GM21786 (cell line): ENCODE measurements at regions not wholly inside any gene's neighbourhood (a gene's known extent, or its start where the extent isn't known, plus 50 kb on each side); places are given as distances from the start of the nearest gene placed in this dataset.
"Not testable (repeated sequence)": the region's sequence is repeated elsewhere in the genome, so short reads cannot be mapped to it uniquely, and the experiment has no call there.

Experiments used
- ATAC-seq: cut with Tn5 transposase; IDR thresholded peaks from one replicate; pipeline ENCODE4 v1.9.1; 2021; ENCODE audit not compliant: unreplicated experiment

DNA sequence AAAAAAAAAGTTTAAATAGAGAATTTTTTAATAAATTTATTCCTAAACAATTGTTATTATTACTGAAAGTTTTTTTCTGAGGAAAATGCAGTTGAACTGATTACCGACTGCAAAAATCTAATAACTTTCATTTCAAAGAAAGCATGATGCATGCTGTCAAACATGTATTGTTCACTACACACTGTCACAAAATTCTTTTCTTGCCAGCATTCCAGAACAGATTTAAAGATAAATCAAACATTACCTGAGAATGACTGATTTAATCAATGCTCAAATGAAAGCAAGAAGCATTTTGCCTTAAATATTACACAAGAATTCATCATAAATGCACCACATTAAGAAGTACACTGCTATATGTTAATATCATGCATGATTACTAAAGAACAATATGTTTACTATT lies 588.3 kb downstream of the SLC16A7 start:
- ATAC-seq: no peak

DNA sequence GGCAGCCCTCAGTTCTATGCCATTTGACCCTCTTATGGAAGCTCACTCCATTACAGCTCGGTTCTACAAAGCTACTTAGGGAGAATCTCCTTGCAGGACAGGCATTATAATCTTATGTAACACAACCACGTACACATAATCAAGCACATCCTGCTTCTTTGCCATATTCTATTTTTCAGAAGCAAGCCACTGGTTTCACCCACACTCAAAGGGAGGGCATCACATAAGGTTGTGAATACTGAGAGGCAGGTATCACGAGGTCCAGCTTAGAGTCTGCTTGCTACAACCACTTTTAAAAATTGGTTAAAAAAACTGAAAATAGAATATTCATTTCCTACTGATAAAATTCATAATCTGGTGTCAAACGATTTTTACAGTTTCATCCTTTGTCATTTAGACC lies 589.2 kb downstream of the SLC16A7 start:
- ATAC-seq: no peak

DNA sequence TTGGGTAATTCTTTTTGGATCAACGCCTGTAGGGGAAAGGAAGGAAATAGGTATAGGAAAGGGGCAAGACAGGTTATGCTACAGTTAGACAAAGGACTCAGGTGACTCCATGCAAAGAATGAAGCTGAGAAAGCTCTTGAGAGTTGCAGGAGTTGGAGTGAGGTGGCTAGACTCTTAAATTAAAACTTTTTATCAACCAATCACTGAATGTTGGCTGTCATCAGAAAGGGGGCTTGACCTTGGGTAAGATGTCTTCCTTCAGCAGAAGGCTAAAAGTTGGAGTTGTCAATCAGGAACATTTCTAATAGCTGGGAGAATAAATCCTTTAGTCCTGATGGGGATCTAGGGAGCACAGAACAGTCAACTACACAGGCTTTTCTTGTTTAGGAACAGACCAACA lies 595.4 kb downstream of the SLC16A7 start:
- no peak for ATAC-seq

DNA sequence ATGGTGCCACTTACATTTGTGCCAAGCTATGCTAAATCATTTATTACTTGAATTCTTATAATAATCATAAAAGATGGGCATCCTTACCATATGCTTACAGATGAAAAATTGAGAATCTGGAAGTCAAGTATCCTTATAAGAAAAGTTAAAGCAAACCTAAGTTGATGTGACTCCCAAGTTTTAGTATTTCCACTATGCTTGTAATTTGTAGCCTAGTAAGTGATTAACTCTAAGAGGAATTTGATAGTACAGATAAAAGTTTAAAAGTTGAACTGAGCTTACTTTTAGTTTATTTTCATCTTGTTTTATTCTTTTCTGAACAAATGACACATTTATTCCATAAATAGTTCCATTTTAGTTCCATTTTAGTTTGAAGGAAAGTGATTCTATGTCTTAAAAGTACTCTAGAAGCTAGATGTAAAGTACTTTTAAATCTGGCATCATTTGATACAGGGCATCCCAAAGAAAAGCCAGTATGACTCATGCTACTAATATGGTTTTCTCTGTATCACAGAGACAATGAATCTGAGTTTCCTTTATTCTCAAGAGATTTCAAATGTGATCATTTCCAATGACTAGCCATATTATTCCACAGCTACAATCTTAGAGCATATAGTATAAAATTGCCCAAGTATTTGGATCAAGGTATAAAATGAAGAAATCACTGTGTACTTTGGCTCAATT lies 596.0 kb downstream of the SLC16A7 start:
- no peak for ATAC-seq

DNA sequence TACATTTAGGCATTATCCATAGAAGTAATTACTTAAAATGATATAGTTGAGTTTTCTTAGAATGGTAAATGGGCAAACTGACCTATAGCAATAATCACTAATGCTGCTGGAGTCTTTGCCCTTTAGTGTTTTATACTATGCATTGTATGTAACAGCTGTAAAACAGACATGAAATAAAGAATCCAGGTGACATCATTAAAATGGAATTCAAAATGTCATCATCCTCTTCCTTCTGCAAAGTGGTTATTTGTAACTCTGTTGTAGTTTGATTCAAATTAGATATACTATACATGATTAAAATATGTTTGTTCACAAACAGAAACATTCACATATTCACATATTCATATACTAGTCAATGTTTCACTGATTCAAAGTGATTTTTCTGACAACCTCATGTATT lies 598.8 kb downstream of the SLC16A7 start:
- ATAC-seq: no peak

DNA sequence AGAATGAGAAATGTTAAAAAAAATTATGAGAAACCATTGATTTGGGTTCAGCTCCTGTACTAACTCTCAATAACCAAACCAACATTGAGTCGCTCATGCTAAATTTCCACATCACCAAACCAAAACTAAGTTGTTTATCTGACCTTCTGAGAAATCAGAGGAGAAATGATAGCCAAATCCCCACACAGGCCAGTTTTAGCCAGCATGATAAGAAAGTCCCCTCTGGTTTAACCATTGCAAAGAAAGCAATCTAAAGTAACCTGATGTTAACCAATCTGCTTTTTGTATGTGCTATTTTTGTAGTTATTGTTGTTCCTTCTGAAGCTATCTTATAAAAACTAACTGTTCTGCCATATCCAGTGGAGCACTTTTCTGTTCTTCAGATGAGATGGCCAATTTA lies 599.7 kb downstream of the SLC16A7 start:
- ATAC-seq: no peak

DNA sequence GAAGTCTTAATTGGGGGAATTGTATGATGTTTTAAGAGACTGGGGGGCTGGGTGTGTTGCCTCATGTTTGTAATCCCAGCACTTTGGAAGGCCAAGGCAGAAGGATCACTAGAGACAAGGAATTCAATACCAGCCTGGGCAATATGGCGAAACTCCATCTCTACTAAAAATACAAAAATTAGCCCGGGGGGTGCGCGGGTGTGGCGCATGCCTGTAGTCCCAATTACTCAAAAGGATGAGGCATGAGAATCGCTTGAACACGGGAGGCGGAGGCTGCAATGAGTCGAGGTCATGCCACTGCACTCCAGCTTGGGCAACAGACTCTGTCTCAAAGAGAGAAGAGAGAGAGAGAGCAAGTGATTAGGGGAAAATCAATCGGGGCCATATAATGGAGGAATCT lies 600.5 kb downstream of the SLC16A7 start:
- no peak for ATAC-seq

DNA sequence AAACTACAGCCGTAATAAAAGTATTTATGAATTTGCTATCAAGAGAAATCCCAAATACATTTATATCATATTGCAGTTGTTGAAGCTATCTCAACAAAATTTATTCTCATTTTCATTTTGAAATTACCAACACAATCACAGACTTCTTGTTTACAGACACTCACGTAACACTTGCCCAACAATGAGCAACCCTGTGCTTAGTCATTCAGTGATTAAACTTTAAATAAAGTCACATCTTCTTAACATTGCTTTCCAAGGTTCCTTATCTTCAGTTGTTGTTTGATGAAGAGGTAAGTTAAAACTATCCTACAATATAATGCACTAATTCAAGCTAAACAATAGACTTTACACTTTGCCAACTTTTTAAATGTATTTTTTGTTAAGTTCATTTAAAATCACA lies 601.8 kb downstream of the SLC16A7 start:
- no peak for ATAC-seq

DNA sequence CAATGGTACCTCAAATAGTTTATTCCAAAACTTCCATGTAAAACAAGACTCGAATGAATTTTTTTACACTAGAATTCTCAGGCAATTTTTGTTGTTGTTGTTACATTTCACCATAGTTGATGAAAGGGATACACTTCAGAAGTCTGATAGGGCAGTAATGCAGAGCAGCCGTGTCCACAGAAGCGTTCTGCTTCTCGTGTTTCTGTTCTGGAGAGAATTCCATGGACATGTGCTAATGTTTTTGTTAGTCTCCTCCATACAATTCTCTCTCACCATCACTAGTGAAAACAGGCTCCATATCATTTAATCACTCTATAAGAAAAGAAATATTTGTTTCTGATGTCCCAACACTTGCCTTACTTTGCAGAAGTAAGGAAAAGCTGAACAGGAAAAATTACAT lies 606.1 kb downstream of the SLC16A7 start:
- ATAC-seq: no peak

DNA sequence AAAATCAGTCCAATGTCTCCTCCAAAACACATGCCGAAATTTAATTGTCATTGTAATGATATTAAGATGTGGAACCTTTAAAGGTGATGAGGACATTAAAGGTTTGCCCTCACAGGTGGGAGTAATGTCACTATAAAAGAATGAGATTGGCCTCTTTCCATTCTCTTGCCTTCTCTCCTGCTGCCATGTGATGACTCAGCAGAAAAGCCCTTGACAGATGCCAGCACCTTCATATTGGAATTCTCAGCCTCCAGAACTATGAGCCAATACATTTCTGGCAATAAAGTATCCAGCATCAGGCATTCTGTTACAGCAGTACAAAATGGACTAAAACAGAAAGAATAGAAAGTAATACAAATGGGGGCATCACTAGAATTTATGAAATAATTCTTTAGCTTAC lies 609.7 kb downstream of the SLC16A7 start:
- no peak for ATAC-seq

DNA sequence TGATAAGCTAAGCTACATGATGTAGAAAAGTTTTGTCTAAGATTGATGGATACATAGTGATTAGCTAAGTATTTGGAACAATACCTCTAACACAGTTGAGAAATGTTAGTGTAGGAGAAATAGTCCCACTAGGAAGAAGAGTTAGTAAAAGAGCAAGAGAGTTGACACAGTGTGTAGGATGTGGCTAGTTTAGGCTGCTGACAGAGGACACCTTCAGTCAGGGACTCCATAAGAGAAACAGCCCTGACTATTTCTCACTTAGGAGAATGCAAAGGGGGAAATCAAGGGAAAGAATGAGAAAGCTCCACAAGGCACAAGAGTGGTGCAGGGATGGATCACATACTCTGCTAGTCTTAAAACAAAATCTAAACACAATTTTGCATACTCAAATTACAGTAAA lies 613.7 kb downstream of the SLC16A7 start:
- no peak for ATAC-seq

DNA sequence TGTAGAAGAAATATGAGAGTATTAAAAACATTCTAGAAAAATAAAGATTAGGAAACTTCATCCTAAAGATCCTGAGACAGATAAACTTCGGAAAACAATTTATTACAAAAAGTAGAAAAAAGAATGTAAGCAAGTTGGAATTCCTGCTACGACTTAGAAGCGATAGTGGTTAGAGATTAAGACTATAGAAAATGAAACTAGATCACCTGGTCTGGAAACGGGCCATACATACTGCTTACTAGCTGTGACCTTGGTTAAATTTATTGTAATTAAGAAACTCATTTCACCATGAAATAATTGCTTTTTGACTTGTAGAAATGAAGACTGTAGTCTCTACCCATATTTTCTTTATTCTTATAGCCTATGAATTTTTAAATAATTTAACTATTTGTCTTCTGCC lies 614.1 kb downstream of the SLC16A7 start:
- ATAC-seq: no peak

DNA sequence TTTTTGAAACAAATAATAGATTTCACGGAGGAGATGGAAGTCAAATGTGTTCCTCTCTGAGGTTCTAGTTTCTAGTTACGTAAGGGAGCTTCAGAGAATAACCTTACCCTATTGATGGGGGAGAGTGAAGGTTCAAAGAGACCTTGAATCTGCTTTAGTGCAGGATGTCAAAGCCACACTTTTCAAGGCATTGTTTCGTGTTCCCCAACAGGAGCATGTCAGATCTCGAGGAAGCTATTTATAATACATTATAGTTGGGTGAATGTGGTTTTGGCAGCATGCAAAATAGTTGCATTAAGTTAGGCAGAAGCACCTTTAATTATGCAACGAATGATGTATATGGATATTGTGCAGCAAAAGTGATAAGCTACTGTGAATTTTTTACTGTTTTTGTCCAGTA lies 614.9 kb downstream of the SLC16A7 start:
- ATAC-seq: no peak

DNA sequence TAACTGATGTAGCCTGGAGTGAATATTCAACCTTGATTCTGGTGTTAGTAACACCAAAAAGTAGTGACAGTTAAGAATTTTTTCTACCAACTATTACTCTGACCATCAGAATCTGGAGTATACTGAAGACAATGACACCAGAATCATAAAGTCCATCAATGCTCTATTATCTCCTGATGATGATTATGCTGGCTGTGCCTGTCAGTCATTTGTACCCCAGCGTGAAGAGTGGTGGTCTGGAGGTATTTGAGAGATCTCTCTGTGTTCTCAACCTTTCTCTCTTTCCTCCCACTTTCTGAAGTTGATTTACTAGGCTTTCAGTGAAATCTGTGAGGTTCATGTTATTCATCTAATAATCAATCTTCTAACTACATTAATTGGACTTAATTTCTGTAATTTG lies 615.4 kb downstream of the SLC16A7 start:
- no peak for ATAC-seq

DNA sequence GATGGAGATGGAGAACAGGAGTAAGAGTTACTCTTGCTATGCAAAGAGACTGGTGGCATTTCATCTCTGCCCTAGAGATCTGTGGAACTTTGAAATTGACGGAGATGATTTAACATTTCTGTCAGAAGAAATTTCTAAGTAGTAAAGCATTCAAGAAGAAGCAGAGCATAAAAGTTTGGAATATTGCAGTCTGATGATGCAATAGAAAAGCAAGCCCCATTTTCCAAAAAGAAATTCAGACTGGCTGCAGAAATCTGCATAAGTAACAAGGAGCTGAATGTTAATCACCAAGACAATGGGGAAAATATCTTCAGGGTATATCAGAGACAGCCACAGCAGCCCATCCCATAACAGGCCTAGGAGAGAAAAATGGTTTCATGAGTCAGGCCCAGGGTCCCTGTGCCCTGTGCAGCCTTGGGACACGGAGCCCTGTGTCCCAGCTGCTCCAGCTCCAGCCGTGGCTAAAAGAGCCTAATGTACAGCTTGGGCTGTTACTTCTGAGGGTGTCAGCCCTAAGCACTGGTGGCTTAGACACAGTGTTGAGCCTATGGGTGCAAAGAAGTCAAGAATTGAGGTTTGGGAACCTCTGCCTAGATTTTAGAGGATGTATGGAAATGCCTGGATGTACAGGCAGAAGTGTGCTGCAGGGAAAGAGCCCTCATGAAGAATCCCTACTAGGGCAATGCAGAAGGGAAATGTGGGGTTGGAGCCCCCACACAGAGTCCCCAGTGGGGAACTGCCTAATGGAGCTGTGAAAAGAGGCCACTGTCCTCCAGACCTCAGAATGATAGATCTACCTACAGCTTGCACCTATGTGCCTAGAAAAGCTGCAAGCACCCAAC lies 616.6 kb downstream of the SLC16A7 start:
- ATAC-seq: no peak

DNA sequence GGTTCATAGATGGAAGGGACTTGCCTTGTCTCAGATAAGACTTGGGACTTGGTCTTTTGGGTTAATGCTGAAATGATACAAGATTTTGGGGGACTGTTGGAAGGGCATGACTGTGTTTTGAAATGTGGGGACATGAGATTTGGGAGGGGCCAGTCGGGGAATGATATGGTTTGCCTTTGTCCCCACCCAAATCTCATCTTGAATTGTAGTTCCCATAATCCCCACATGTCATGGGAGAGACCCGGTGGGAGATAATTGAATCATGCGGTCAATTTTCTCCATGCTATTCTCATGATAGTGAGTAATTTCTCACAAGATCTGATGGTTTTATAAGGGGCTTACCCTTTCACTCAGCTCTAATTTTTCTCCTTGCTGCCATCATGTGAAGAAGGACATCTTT lies 617.4 kb downstream of the SLC16A7 start:
- ATAC-seq: not testable (repeated sequence)

DNA sequence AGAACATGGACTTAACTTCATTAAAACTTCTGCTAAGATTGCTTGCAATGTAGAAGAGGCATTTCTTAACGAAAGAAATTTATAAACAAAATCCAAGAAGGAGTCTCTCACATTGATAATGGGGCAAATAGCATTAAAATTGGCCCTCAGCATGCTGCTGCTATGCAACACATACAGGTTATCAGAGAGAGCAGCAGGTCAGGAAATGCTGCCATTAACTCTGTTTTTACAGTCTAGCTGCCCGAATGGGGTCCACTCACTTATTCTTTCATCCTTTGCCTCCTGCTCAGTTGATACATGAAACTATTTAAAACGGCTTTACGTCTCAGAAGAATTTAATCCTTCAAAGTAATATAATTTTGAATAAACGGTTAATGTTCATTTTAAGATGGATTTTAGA lies 620.4 kb downstream of the SLC16A7 start:
- ATAC-seq: no peak

DNA sequence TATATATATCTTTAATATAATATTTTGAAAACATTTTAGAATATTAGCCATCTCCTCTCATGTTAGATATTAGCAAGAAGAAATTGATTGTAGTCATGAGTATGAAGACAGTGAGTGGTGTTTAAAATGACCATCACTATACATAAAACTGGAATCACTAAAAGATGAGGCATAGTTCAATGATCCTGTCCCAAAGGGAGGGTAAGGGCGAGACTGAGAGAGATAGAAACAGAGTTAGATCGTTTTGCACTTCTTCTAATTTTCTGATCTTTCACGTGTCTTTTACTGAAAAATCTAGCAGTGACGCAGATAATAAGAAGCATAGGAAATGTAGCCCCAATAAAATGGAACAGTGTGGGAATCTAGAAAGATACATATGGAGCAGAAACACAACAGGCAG lies 627.4 kb downstream of the SLC16A7 start:
- no peak for ATAC-seq

DNA sequence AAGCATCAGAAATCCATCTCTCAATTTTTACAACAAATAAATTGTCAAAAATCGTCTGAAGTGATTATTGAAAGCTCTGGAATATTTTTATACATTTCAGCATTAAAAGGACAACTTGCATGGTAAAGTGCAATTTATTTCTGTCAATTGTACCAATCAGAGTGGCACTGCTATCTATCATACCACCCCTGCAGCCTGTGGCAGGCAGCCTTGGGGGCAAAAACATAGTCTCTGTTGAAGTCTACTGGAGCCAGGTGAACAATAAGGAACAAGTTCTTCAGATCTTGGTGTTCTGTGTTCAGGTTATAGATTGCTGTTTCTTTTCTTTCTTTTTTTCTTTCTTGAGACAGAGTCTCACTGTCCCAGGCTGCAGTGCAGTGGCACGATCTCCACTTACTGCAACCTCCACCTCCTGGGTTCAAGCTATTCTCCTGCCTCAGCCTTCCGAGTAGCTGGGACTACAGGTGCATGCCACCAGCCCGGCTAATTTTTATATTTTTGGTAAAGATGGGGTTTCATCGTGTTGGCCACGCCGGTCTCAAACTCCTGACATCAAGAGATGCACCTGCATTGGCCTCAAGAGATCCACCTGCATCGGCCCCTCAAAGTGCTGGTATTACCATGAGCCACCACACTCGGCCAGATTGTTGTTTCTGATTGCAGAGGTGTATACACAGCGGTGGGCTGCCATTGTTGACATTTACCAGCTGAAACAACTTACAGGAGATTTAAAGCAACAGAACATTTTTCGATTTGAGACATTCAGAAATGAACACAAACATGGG lies 629.6 kb downstream of the SLC16A7 start:
- no peak for ATAC-seq

DNA sequence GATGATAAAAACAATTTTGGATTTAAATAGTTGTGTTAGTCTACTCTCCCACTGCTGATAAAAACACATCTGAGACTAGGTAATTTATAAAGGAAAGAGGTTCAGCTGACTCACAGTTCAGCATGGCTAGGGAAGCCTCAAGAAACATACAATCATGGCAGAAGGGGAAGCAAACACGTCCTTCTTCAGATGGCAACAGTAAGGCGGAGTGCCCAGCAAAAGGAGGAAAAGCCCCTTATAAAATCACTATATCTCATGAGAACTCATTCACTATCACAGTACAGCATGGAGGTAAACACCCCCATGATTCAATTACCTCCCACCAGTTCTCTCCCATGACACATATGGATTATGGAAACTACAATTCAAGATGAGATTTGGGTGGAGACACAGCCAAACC lies 632.1 kb downstream of the SLC16A7 start:
- no peak for ATAC-seq

DNA sequence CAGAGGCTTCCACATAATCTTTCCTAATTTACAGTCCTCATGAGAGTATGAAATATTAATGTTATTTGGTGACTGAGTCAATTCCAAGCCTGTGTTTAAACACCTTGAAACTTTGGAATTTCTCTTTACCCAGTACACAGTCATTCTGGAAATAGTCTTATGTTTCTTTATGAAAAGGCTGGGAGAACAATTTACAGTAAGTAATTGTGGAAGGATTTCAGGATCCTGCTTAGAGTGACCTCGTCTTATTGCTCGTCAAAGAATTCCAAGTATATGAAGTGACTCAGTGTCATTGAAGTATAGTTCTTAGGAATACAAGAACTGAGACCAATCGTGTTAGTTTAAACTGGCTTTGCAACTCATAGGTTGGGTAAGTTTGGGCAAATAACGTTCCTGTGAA lies 634.2 kb downstream of the SLC16A7 start:
- ATAC-seq: no peak

DNA sequence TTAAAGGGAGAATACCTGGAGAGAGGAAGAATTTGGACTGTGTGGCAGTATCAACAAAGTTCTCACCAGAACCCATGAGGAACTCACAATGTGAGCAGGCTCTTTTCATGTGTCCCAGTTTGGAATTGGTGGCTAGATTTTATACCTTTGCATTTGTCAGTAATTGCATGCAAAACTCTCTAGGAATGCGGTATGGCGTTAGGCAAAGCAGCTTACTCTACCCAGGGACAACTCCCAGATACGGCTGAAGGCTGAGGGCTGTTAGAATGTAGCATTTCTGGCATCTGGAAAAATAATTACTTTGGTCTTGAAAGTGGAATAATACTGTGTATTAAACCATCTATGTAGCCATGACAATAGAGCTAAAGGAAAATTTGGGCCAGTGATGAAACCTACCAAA lies 635.5 kb downstream of the SLC16A7 start:
- no peak for ATAC-seq
